Limb (tissue), 2 donors: ENCODE measurements at regions not wholly inside any gene's neighbourhood (a gene's known extent, or its start where the extent isn't known, plus 50 kb on each side); places are given as distances from the start of the nearest gene placed in this dataset.
"Not testable (repeated sequence)": the region's sequence is repeated elsewhere in the genome, so short reads cannot be mapped to it uniquely, and the experiment has no call there.

ENCODE experiments used
- DNase-seq, 2 donors: peaks; one replicate each; pipeline ENCODE4 v3.0.0-alpha.2; 2016; ENCODE audit errors: extremely low spot score in 2 of 2

DNA sequence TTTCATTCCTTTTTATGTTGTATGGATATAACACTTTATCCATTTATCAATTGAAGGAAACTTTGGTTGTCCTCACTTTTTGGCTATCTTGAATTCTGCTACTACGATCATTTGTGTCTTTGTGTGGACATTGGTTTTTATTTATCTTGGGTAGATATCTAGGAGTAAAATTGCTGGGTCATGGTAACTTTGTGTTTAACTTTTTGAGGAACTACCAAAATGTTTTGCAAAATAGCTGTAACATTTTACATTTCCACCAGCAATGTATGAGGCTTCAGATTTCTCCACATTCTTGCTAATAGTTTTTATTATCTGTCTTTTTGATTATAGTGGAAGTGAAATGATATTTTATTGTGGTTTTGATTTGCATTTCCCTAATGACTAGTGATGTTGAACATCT lies 55.6 kb downstream of the TLNRD1 start:
- DNase-seq, result no peak

DNA sequence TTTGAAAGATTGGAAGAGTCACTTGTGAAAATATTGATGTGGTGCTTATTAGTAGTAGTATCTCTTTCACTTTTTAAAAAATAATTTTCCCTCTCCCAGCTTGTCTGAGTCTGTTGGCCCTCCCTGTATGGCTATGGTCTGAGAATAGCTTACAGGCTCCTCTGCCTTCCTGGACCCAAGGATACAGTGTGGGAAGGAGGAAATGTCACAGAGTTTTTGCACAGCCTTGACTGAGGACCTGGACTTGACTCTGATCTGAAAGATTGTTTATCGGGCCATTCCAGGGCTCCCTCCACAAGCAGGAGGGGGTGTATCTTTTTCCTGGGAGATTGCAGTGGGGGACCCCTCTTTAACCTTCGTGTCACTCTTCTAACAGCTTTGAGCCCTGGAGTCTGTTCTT lies 59.7 kb downstream of the TLNRD1 start:
- DNase-seq, result no peak

DNA sequence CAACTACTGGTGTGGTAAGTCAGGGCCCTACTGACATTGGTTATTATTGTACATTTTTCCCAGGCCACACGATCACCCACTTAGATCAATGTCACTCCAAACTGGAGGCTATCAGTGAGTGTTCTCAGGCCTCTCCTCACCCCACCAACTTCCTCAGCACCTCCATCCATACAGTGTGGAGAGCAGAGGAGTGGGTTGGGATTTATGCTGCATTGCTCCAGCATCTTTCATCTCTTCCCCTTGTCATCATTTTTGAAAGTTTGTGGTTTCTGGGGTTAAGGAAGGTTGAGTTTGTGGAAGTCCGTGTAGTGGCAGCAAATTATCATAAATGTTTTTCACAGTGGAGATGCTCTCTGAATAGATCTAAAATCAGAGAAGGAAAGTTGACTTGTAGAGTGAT lies 60.2 kb downstream of the TLNRD1 start:
- no peak for DNase-seq

DNA sequence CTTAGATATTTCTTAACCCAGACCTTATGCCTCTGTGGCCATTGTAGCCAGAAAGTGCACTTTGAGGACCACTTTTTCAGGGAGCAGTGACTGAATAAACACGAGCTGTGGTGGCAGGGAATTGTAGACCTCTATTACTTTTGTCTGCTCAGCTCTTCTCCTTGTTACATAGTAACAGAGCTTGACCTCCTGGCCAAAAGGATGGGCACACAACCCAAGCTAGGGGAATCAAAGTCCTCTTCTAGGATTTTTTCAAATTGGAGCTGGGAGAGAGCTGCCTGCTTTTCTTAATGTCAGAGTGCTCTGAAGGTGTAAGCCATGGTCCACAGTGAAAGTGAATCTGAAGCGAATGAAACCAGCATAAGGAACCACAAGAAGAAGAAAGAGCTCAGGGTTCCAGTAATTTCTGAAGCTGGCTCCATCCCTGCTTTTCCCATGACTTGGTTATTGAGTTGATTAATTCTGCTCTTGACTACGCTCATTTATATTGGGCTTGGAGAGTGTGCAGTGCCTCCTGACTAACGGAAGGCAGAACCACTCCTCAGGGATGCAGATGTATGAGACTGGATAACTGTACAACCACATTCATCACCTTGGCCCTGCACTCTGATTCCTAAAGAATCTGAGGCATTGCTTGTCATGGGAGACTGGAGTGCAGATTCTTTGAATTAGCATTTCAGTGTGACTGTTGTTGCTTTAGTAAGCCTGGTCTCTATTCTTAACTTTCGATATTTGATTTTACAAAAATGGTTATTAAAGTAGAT lies 60.9 kb downstream of the TLNRD1 start:
- DNase-seq, result no peak

DNA sequence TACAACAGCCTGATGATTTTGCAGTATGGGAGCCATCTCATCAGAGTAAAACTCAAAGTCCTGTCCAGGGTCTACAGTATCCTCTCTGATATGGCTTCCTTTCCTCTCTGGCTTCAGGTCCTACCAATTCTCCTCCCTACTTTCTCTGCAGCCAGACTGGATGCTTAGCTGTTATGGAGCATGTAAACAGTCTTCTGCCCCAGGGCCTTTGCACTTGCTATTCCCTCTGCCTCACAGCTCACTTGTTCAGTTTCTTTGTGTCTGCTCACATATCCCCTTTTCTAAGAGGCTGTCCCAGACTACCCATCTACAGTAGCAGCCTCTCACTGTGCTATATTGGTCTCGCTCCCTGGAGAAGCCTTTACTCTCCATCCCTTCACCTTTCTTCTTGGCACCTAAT lies 62.2 kb downstream of the TLNRD1 start:
- DNase-seq, result no peak

DNA sequence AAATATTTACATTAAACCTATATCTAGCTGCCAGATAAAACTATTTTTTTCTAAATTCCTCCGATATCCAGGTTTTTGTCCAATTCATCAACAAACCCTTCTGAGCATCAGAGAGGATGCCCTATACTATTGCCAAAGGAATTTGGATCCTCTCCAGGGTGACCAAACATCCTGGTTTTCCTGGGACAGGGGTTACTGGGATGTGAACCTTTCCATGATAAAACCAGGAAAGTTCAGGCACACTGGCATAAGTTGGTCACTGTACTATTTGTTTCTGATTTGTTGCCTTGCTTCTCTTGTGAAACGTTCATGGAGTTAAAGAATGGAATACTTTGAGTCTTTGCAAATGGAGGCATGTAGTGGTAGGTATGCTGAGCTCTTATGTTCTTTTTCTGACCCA lies 63.5 kb downstream of the TLNRD1 start:
- no peak for DNase-seq

DNA sequence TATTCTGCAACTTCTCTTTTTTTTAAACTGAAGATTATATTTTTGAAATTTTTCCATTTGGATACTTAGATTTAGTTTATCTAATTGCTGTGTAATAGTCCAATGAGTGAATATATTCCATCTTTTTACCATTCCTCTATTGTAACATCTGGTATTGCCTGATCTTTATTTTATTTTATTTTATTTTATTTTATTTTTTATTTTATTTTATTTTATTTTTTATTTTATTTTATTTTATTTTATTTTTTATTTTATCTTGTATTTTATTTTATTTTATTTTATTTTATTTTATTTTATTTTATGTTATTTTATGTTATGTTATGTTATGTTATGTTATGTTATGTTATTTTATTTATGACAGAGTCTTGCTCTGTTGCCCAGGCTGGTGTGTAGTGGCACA lies 66.5 kb upstream of the CFAP161 start:
- DNase-seq, result not testable (repeated sequence)

DNA sequence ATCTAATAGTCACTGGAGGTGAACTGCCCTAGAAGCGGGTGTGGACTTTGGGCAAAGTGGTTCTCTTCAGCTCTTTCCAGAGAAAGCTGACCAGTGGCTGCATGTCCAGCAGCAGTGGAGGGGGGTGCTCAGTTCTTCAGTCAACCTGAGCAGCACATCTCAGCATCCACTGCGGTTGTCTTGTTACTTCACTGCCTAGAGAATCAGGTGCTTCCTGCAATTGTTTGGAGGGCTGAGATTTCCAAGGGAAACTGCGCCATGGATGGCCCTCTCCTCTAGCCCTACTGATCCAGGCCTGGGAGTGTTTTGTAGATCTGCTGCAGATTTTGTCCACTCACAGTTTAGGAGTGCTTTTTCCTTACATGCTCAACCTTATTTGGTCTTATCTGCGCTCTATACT lies 65.6 kb upstream of the CFAP161 start:
- DNase-seq, result no peak

DNA sequence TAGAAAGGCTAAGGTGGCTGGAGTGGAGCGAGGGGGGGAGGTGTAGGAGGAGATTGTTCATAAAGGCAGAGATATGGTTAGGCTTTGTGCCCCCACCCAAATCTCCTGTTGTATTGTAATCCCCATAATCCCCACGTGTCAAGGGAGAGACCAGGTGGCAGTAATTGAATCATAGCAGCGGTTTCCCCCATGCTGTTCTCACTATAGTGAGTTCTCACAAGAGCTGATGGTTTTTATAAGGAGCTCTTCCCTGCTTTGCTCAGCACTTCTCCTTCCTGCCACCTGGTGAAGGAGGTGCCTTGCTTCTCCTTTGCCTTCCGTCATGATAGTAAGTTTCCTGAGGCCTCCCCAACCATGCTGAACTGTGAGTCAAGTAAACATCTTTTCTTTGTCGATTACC lies 64.7 kb upstream of the CFAP161 start:
- no peak for DNase-seq

DNA sequence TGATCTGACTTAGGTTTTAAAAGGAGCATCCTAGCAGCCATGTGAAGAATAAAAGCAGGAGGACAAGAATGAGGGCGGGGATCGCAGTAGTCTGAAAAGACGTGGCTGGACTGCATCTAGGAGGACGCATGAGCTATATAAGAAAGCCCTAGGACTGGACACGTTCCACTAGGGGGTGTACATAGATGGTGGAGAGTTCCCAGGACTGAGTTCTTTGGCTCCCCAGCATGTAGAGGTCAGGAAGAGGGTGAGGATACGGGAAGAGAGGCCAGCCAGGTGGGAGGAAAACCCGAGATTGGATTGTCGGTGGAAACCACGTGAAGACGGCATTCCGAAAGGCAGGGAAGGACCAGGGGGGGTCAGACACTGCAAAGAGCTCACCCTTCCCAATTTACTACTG lies 64.2 kb upstream of the CFAP161 start:
- no peak for DNase-seq

DNA sequence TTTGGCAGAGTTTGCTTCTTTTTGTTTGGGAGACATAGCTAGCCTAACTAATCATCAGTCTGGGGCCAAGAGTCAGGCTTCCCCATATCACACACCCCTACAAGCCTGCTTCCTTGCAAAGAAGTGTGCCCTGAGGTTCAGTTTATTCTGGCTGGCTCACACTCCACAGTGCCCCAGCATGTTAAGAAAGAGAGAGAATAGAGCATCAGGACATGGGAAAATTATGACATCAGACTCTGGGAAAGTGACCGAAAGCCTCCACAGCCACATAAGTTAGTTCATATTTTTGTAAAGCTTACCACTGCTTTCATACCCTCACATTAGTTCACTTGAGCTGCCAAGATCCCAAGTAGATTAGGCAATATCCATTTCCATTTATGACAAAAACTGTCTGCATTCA lies 63.0 kb upstream of the CFAP161 start:
- DNase-seq, result peak in 1 of 2 donors; percentile 6

DNA sequence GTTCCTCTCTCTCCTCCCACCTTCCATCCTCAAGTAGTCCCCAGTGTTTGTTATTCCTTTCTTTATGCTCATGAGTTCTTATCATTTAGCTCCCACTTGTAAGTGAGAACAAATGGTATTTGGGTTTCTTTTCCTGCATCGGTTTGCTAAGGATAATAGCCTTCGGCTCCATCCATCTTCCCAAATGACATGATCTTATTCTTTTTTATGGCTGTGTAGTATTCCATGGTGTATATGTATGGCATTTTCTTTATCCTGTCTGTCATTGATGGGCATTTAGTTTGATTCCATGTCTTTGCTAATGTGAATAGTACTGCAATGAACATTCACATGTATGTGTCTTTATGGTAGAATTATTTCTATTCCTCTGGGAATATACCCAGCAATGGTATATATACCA lies 62.4 kb upstream of the CFAP161 start:
- no peak for DNase-seq

DNA sequence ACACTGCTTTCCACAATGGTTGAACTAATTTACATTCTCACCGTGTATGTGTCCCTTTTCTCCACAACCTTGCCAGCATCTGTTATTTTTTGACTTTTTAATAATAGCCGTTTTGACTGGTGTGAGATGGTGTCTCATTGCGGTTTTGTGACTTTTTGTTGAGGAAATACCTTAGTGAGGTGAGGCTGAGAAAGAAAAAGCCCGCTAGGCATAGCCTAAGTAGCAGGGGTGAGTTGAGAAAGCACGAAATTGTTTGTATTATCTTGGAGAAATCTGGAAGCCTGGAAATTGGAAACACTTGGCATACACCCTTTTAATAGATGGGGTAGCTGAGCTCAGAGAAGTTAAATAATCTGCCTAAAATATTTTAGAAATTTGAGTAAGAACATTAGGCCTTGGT lies 61.5 kb upstream of the CFAP161 start:
- DNase-seq, result no peak

DNA sequence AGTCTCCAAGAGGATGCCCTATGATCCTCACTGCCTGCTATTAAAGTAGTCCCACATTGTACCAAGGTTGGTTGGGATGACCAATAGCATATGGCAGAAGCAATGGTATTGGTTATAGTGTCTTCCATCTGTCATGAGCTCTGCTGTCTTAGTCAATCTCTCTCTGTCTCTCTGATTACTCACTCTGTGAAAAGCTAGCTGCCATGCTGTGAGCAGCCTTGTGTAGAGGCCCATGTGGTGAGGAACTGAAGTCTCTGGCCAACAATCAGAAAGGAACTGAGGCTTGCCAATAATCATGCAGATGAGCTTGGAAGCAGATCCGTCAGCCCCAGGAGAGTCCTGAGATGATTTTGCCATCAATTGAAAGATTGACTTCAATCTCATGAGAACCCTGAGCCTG lies 60.3 kb upstream of the CFAP161 start:
- DNase-seq, result no peak

DNA sequence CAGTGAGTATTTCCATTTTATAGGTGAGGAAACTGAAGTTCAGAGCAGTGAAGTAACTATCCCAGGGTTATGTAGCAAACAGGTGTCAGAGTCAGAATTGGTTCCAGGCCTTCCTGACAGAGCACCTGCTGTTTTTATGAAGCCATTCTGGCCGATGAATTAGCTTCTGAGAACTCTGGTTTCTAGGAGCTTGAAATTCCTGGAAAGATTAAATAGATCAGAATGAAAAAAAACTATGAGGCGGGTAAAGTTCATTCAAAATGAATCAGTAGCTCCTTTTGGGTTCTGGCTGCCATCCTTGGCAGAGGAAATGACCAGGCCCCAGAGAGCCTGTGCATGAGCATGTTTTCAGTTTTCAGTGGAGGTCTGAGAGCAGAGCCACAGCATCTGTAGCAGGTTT lies 59.3 kb upstream of the CFAP161 start:
- peak in 1 of 2 donors; percentile 22 for DNase-seq

DNA sequence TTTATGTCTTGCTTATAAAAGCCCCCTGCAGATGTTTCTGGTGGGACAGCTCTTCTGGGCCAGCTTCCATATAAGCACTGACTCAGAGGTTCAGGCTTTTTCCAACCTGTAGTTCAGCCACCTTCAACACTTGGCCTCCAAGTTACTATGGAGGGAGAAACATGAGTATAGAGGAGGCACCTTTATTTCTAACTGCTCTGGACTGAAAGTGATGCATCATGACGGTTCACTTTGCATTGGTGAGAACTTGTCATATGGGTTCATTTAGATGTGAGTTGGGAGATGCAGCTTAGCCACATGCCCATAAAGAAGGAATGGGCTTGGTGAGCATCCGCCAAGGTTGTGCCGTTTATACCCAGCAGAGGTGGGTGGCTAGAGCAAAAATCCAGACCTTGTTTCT lies 58.8 kb upstream of the CFAP161 start:
- DNase-seq, result no peak

DNA sequence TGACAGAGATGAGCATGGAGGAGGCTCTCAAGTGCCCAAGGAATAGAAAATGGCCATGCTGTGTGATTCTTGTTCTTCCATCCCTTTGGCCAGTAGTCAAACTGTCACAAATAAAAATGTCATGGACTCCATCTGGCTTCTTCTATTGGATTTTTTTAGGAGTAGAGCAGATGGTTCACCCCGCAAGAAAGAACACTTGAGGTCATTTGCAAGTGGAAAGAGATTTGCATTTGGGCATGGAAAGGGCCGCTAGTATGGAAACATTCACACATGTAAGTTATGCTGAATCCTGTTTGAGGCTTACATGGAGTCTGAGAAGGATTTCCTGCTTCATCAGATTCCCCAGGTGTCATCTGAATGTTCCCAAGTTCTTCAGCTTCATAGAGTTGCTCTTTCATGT lies 53.1 kb upstream of the CFAP161 start:
- no peak for DNase-seq

DNA sequence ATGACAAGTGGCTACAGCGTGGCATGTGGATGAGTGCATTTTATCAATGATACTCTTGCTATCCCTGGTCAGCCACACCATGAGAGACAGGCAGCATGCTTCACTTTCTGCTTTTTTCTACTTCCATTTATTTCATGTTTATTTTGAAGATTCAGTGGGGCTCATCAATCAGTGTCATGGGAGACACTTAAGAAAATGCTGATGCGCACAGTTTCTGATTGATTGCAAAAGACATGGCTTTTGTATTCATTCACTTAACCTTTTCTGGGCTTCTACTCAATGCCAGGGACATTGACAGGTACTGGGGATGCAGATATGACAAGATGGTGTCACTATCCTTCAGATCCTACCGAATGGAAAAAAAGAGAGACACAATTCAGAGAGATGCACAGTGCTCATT lies 50.9 kb upstream of the CFAP161 start:
- DNase-seq, result no peak
